HG03103 (cell line): ENCODE measurements at regions not wholly inside any gene's neighbourhood (a gene's known extent, or its start where the extent isn't known, plus 50 kb on each side); places are given as distances from the start of the nearest gene placed in this dataset.

ENCODE experiments used
- ATAC-seq: cut with Tn5 transposase; IDR thresholded peaks from one replicate; pipeline ENCODE4 v1.9.1; 2021; ENCODE audit warnings: low read depth; ENCODE audit not compliant: unreplicated experiment

DNA sequence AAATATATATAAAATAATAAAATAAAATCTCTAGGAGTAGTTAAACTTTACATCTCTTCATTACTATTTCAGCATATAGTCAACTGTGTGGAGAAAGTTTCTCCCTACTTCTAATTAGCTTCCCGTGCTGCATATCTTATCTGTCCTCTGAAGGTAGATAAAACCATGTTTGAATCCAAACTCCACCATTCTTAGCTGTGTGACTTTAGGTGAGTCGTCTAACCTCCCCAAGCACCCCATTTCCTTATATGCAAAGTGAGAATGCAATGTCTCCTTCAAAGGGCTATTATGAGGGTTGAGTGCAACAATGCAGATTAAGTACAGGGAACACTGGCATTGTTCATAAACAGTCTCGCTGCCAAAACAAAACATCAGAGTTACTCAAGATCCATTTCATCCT lies 80.8 kb upstream of the DRD2 start:
- ATAC-seq: no peak

GRCh38 chr11:113555071-113555619 lies 79.9 kb upstream of the DRD2 start:
- ATAC-seq: no peak

DNA sequence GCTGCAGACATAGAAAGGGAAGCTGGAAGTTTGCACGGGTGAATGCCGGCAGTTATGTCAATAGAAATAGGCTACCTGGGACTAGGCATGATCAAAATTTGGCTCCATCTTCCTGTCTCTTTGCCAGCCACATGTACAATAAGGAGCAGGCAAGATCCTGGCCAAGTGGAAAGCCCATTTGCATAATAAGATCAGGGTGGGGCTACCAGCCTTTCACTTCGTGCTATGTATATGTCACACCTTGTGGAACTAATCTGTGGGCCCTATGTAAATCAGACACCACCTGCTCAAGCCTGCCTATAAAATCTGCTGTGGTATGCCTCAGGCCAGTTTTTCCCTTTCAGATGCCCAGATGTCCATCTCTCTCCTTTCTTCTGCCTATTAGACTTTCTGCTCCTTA lies 79.3 kb upstream of the DRD2 start:
- ATAC-seq: no peak

DNA sequence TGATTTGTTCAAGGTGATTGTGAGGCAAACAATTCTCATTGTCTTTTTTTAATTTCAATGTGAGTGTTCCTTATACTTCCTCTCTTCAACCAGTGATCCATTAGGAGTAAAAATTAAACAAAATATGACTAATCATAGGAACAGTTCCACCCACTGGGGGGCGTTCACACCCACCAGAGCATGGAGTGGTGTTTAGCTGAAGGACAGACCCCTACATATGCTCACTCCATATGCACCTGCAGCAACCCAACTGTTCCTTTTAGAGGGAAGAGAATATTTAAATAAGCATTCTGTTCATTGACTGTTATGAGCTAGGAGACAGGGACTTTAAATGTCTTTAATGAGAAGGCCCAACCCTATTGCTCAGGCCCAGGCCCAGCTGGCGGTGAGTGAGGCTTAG lies 78.7 kb upstream of the DRD2 start:
- no peak for ATAC-seq

- no peak for ATAC-seq
Measured at GRCh38 chr11:113553235-113553634, 78.0 kb upstream of the DRD2 start.

- ATAC-seq: no peak
Measured at GRCh38 chr11:113552271-113552670, 77.1 kb upstream of the DRD2 start.

GRCh38 chr11:113551645-113552044 lies 76.4 kb upstream of the DRD2 start:
- no peak for ATAC-seq

- no peak for ATAC-seq
Measured at GRCh38 chr11:113549611-113550578, 74.7 kb upstream of the DRD2 start.

GRCh38 chr11:113549061-113549460 lies 73.9 kb upstream of the DRD2 start:
- no peak for ATAC-seq

DNA sequence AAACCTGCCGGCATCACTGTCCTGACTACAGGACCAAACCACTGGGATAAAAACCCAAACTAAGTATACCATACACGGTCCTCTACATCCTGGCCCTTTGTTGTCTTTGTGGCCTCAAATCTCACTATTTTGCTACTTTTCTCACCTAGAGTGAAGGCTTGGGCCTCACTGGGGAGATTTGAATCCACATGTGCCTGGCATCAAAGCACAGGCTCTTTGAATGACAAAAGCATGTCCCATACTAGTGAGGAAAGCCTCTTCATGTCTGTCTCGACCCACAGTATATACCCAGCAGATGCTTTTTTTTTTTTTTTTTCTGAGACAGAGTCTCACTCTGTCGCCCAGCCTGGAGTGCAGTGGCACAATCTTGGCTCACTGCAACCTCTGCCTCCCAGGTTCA lies 72.5 kb upstream of the DRD2 start:
- no peak for ATAC-seq

DNA sequence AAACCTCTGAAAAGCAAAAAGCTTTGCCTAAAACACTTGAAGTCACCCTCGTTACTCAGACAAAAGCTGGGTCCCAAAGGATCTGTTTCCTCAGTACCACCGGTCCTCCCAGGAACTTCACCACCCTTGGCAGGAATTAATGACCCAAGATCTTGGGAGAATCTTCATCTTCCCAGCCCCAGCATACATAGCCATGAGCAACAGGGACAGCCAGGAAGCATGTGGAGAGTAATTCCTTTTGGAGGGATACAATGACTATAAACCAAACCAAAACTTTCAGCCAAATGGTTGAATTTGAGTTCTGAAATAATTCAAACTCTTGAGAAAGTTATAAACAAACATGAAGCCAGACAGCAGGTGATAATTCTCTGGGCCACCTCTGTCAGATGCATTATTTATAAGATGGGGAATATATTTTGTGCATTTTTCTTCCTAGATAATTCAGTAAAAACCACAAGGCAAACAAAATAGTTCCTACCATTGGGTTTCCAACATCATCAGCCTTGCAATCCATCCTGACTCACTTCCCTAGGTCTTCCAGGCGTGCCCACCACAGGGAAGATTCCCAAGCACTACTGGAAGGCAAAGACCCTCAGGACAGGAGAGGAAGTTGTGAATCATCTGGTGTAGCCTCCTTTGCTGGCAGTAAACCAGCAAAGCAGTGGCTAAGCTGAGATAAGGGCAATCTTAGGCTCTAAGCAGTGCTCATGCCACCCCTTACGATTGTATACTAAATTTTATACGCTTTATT lies 71.7 kb upstream of the DRD2 start:
- ATAC-seq: no peak

- ATAC-seq: no peak
Measured at GRCh38 chr11:113542420-113542819, 67.2 kb upstream of the DRD2 start.

DNA sequence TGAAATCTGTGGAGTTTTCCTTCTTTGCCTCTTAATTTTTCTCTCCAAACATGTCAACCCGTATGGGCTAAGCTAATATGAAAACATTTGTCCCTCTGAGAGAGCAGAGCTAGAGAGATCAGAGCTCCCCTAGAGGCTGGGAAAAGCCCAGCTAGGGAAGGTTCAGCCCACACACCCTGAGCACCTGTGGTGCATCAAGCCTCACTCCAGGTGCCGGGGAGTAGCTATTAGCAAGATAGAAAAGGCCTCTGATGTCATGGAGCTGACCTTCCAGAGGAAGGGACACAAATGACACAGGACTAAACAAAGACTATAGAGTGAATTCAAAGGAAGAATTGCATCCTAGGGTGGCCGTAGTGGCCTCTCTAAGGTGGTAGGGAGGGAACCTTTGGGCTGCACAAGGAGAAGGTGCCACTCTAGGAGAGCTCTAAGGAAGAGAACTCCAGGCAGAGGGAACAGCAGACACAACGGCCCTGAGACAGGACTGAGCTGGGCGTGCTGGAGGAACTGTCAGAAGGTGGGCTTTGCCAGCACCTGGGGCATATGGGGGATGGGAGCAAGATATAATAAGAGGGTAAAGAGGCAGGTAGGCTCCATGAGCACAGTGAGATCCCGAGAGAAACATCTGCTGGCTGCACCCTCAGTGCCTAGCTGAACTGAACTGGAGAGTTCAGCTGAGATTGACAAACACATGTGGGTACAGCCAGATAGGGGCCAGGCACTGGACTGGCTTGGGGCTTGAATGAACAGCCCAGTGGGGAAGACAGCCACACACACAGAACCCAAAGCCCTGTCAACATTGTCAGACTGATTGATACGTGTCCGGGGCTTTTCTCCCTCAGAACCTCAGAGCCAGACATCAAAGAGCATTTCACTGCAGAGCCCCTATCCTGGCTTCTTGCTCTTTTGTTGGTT lies 65.5 kb upstream of the DRD2 start:
- no peak for ATAC-seq

- ATAC-seq: no peak
Measured at GRCh38 chr11:113538451-113539412, 63.5 kb upstream of the DRD2 start.

DNA sequence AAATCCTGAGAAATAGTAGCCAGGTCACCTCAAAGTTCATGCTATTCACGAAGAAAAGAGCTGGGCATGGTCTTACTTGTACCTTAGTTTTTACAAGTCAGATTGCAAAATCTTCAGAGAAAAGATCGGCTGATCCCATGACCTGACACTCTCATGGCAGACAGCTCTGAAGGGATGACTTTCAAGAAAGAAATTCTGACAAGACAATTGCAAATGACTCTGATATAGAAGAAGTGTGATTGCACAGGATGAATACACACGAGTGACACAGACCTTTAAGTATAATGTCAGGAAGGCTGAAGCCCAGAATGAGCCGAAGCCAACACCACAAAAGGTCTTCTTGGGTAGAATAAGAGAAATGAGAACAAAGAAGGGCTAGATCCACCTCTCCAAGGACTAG lies 59.4 kb upstream of the DRD2 start:
- ATAC-seq: no peak

DNA sequence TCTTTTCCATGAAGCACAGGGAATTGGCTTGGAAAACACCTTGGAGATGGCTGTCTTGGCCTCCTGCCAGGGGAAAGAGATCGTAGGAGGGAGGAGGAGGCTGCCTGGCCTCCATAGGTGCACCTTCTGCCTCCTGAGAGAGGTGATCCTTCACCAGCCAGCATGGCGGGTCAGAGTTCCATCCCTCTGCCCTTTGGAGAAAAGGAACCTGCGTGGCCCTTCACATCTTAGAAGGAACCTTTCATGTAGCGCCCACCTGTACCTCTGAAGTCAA lies 58.2 kb upstream of the DRD2 start:
- no peak for ATAC-seq

- ATAC-seq: no peak
Measured at GRCh38 chr11:113532697-113533424, 57.7 kb upstream of the DRD2 start.

- ATAC-seq: no peak
Measured at GRCh38 chr11:113531575-113532451, 56.6 kb upstream of the DRD2 start.
